T-helper 9 cell (primary cell): ENCODE measurements at regions not wholly inside any gene's neighbourhood (a gene's known extent, or its start where the extent isn't known, plus 50 kb on each side); places are given as distances from the start of the nearest gene placed in this dataset.

Source experiments
- DNase-seq: peaks from one replicate; pipeline ENCODE4 v3.0.0-alpha.2; 2020

DNA sequence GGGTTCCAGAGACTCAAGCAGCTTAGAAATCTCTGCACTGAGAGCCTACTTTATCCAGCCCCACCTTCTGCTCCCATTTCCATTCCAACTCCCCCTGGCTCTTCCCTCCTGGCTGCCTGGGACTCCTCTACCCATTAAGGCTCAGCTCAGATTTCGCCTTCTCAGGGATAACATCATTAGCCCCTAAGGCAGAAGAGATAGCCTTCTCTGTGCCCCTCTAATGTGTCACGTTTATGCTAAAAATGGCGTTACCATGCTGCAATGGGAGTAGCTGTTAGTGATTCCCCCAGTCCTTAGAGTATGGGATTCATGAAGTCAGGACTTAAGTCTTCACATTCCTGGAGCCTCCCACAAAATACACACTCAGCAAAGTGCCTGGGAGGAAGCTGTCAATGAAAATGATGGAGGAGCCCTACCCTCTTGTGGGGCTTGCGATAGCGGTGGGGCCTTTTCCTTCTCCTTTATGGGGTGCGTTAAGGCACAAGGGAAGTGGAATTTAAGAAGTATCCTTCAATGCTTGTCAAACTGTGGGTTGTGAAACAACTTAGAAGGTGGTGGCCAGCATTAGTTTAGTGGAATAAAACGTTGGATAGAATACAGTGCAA is 144.7 kb upstream of the COPS8 start:
- no peak for DNase-seq

DNA sequence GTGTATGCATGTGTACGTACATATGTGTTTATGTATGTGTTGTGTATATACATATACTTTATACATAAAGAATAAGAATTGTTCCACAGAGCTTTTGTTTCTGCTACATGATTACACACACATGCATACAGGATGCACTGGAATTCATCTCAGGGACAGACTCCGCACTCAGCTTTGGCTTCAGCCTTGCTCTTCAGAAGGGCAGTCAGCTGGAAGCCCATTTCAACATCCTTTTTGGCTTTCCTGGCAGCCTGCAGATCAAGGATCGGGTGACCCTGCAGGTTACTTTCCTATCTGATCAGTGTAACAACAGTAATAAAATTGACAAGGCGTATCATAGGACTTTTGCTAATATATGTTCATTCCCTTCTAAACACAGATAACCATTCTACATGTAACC is 144.1 kb upstream of the COPS8 start:
- DNase-seq, result no peak

DNA sequence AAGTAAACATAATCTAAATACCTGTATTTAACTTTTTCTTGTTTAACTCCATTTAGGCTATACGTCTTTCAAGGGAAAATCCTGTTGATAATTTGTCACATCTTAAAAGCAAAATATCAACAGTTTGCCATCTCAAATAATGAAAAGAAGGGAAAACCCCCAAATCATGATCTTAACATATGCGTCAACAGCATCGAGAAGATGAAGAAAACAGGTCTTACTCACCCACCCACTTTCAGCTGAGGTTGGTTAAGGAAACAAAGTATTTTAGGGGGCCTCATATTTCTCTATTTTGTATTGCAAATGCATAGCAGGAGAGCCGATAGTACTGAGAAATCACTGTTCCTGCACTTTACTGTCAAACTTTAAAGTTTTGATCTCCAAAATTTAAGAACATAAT is 143.1 kb upstream of the COPS8 start:
- no peak for DNase-seq

DNA sequence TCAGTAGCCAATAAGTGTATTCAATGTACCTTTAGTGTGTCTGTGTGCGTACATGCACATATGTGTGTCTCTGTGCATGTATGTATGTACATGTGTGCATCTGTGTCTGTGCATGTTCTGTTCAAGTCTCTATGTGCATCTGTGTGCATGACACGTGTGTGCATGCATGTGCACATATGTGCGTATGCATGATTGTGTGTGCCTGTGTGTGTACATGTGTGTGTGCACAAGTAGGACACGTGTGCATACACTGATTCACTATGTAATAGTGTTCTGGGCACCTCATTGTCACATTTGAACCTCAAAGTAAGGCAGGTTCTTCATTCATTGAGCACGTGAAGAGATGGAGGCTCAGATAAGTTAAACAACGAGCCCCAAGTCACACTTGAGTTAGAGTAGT is 142.6 kb upstream of the COPS8 start:
- DNase-seq, result no peak

DNA sequence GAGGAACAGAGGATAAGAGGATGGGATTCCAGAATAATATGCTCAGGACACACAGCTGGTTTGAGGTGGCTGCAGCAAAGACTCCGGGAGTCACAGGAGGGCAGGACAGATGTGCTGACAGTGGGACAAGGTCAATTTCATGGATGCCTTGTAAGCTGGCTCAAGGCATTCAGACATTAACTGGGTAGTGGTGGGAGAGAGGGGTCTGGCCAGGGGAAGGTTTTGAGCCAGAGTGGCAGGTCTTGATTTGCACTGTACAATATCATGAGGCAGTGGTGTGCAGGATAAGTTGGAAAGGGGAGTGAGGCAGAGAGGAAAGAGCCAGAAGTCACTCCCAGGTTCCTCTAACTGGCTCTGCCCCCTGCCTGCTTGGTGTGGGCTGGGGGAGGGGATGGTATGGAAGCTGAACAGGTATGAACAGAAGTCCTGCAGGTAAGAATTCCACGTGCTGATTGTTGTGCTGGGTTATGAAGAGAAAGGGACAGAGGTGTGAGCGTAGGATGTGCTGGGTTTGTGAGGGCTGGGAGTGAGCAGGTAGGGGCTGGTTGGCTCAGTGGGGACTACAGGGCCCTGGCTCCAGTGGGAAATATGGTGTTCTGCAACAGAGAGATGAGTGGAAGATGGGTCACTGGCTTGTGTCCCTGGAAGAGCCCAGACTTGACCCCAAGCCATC is 141.7 kb upstream of the COPS8 start:
- DNase-seq, result no peak

DNA sequence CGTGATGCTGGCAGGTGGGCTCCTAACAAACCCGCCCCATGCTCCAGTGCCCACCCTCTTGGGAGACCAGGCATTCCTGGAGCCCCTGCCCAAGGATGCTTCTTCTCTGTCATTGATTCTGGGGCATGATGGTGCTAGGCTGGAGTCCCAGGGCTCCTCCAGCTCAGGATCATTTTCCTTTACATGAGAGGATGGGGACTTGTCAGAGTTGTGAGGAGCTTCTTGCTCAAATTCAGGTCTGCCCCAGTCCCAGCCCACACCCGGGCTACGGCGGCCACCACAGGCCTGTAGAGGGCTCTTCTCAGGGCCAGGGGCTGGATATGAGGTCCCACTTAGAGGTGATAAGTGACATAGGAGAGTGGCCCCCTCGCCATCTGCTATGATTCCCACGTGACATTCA is 141.1 kb upstream of the COPS8 start:
- DNase-seq, result no peak

DNA sequence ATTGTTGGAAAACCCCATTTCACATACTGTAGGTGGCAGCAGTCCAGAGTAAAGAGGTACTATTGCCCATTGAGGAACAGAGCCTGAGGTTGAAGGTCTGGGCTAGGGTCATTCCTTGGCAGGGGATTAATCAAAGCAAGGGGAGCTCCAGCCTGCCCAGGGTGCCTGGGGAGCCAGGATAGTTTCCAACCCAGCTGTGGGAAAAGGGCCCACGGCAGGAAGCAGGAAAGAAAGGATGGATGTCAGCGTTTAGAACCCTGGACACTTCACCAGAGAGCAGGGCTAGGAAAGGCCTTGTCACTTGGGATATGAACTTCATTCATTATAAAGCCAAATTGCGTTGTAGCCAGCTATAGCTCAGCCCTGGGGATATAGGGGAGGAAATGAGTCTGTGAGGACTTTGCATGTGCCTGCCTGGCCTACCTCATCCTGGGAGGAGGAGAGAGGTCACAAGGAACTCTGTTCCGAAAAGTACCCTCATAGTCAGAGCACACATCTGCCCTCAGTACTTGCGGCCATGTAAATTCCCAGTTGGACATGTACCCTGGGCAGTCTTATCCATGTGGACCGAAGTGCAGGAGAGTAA is 140.2 kb upstream of the COPS8 start:
- no peak for DNase-seq

DNA sequence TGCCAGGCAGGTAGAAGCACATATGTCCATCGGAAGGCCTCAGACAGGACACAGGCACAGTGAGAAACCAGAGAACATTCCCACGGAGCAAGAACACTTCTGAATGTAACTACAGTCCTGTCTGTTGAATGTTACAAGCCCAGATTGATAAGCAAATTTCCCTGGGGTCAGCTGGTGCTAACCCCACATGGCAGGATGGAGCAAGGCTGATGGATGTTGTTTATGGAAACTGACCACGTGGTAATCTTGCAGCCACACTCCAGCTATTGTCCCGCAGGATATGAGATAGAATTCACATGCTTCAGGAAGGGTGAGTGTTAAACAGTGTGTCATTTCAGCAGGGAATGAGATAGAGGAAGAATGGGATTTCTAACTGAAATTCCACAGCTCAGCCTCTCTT is 138.8 kb upstream of the COPS8 start:
- DNase-seq, result no peak

DNA sequence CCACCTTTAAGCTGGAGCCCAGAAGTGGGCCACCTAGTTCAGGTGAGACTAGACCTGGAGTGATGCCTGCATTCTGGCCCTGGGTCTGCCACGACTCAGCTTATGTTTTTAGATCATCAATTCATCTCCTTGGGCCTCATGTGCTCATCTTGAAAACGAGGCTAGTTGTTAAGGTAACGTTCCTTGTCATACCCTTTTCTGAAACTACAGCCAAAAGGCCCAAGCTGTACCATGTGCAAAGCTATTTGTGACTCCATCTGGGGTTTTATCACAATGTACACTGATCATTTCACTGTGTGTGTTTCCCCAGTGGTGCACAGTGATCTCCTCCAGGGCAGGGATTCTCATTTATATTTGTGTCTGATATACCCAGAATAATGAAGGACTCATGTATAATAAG is 138.4 kb upstream of the COPS8 start:
- DNase-seq, result no peak

DNA sequence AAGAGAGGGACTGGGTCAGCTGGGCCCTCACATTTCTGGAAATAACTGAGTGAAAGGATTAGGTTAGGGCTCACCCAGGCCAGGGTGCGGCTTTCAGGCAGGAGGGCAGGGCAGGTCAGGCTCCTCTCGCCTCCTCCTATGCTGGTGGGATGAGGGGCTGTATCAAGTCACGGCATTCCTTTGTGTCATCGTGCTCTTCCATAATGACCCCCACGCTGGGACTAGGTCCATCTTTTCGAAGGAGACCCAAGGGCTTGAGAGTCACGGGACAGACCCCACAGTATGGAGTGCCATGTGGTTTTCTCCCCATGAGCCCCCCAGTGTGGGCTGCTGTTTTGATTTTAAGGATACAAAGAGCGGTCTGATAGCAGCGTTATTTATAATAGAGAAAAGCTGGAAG is 137.8 kb upstream of the COPS8 start:
- no peak for DNase-seq

DNA sequence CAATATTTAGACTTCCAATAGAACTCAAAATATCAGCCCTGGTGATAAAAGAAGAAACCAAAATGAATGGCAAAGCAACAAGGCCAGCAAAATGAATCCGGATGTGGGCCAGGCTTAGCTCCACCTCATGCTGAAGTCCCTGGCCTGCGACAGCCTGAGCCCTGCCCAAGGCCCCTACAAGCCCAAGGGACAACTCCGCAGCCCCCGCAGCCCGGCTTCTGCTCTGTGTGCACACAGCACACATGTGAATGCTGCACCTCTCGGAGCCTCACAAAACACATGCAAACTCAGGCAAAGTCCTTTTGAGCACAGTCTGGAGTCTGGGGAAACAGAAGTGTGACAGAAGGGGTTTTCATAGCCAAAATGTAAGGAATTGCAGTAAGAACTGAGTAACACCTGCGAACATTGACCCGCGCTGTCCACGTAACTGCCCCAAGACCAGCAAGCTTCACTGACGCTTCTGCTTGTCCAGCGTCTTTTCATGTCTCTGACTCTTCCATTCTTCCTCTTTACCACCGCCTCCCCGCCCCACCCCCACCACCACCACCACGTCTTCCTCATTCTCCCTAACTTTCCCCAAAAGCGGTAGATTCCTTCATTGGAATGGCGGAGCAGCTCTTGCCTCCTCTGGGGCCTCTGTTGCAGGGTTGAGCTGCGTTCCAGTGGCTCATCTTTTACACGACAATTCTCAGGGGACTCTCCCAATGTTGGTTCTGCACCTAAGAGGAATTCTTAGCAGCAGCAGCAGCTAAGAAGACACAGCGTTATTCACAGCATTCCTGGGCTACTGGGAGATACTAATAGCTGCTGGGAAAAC is 136.4 kb upstream of the COPS8 start:
- no peak for DNase-seq

DNA sequence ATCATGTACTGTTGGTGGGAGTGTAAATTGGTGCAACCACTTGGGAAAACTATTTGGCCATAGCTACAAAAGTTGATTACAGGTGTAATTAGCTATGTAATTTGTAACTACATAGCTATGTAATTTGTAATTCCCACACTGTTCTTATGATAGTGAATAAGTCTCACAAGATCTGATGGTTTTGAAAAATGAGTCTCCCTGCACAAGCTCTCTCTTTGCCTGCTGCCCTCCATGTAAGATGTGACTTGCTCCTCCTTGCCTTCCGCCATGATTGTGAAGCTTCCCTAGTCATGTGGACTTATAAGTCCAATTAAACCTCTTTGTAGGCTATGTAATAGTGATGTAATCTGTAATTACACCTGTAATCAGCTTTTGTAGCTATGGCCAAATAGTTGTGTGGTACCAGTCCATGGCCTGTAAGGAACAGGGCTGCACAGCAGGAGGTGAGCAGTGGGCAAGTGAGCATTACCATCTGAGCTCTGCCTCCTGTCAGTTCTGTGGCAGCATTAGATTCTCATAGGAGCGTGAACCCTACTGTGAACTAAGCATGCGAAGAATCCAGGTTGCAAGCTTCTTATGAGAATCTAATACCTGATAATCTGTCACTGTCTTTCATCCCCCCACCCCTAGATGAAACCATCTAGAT is 133.7 kb upstream of the COPS8 start:
- DNase-seq, result no peak

DNA sequence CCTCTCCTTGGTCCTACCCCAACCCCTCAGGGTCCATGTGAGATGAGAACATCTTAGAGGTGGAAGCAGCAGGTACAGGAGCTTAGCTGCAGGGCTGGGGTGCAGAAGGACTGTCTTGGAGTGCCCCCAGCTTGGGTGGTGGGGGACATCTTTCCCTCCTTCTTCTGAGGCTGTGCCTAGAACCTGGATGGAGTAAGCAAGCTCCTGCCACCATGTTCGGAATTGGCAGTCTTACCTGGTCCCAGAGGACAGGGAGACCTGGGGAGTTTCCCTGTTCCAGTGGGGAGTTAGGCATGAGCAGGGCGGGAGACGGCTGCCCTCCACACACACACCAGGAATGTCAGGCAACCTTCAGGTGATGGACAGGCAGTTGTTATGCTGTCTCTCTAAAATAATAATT is 131.0 kb upstream of the COPS8 start:
- no peak for DNase-seq

DNA sequence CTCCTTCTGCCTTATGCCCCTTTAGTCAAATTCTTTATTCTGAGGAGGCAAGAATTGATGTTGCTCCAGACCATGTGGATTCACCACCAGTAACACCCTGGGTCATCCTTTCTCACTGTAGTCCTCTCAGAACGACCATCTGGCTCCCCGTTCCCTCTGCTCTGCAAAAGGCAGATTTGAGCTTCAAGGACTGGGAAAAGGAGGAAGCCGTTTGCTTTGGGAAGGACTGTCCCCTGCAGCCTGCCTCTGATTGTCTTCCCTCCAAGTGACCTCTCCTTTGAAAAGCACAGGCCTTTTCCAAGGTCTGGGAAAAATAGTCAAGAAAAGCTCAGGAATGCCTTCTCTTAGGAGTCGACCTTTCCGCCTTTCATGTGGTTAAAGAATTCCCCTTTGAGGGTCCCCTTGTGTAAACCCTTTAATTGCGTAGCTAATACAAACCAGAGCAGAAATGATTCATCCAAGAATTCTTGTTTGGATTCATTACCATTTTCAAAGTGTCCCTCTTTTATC is 130.1 kb upstream of the COPS8 start:
- DNase-seq, result no peak

DNA sequence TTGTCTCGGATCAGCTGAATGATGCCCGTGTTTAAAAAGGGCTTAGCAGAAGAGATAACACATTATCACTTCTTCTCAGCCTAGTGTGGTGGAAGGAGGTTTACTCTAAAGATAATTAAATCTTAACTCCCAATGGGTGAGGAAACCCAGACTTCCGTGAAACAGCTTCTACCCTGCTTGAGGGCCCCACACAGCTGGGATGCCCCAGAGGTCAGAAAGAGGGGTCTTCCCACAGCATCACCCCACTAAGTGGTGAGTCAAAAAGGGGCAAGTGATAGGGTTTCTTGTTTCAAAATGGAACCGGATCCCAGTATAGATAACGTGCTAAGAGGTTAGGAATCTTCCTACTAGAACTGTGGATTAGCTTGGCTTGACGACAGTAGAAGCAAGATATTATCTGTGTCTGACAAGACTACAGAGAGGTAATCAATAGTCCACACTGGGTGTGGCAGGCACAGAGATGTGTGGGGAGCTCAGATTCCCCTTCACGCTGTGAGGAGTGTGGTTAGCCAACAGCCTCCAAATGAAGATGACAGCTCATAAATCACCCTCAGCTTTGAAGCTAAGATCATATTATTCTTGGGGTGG is 129.6 kb upstream of the COPS8 start:
- no peak for DNase-seq

DNA sequence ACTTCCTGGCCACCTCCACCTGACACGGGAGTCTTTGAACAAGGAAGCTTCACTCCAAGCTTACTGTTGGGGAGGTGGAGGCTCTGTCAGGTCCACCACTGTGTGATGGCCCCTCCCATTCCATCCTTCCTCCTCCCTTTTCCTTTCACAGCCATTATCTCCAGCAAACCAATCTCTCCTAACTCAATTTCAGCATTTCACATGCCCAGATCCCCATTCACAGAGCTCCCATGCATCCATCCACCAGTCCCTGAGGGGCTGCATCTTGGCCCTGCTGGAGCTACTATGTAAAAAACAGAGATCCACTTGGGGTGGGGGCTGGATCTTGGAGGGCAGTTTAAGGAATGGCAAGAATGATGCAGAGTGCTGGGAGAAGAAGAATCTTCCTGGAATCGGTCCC is 129.0 kb upstream of the COPS8 start:
- DNase-seq, result no peak

DNA sequence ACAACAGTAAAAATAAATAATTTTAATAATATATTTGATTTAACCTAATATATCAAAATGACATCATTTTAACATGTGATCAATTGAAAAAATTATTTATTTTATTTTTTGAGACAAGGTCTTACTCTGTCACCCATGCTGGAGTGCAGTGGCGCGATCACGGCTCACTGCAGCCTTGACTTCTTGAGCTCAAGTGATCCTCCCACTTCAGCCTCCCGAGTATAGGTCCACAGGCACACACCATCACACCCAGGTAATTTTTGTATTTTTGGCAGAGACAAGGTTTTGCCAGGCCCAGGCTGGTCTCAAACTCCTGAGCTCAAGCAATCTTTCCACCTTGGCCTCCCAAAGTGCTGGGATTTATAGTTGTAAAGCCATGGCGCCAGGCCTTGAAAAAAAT is 126.7 kb upstream of the COPS8 start:
- DNase-seq, result no peak

DNA sequence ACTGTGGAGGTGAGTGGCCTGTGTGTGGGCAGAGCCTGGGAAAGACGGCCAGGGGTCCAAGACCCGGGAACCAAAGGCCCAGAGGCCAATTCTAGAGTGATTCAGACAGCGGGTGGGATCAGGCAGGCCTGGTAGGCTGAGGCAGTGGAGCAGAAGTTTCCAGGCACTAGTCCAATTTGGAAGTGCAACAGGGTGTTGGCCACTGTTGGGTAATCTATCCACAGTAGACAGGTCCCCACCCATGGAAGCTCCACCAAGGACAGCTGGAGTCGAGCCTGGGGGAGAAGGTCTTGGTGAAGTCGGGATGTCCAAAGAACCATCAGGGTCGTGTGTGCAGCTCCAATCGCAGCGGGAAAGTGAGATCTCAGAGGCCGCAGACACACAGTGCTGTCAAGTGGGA is 125.8 kb upstream of the COPS8 start:
- DNase-seq, result no peak

DNA sequence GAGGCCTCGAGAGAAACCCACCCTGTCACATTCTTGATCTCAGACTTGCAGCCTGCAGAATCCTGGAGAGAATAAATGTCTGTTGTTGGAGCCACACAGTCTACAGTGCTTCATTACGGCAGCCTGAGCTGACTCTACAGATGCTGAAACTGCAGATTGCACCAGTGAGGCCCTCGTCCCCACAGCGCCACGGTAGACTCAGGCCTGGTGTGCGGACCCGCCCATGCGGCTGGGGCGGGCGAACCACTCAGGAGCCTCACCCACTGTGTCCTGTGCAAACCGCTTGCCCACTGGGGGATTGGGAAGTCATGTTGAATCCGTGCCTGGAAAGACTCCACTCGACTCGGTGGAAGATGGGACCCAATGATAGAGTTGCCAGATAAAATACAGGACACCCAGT is 125.2 kb upstream of the COPS8 start:
- no peak for DNase-seq

DNA sequence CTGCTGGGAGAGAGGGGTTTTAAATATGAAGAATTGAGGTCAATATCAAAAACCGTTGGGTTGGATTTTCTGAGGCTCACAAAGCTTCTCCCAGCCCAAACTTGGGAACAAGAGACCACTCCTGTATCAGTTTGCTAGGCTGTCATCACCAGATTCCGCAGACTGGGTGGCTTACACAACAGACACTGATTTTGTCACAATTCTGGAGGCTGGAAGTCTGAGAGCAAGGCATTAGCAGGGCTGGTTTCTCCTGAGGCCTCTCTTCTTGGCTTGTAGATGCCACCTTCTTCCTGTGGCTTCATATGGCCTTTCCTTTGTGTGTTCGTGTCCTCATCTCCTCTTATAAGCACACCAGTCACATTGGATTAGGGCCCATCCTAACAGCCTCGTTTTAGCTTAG is 122.9 kb upstream of the COPS8 start:
- DNase-seq, result no peak

DNA sequence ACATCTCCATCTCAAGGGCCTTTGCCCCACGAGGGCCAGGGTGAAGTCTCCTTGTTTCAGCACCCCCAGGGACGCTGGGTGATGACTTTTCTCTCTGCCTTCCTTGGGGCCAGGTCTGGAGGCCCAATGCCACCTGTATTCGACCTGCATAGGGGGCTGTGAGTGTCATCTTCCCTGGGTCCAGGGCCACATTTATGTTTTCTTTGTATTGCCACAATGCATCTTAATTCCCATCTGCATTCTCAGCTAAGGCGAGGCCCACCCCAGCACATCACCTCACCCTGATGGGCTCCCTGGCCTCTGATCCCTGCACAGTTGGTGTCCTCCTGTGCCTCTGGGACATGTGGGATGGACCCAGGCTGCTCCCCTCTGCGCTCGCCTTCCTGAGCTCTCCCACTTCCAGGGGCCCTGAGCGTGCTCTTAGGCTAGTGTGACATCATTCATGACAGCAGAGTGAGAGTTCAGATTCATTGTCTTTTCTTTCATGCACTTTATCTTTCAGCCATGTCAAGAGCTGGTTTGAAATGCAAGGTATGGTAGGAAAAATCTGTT is 122.0 kb upstream of the COPS8 start:
- no peak for DNase-seq

DNA sequence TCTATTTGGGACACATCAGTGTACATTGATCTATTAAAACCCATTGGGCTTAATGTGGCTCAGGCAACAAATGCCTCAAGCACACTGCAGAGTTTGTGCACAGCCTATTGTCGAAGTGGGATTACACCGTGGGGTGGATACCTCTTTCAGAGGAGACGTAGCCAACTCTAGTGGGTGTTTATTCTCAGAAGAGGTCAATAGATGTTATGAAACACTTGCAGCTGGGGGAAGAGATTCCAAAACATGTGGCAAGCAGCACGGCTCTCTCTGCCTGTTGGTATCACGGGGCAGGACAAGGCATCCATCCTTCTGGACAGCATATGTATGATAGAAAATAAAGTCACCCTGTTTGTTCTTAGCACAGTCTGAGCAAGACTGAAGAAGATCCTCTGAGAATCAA is 121.4 kb upstream of the COPS8 start:
- no peak for DNase-seq
